ENCODE measurements at regions not wholly inside any gene's neighbourhood (a gene's known extent, or its start where the extent isn't known, plus 50 kb on each side); places are given as distances from the start of the nearest gene placed in this dataset.

DNA sequence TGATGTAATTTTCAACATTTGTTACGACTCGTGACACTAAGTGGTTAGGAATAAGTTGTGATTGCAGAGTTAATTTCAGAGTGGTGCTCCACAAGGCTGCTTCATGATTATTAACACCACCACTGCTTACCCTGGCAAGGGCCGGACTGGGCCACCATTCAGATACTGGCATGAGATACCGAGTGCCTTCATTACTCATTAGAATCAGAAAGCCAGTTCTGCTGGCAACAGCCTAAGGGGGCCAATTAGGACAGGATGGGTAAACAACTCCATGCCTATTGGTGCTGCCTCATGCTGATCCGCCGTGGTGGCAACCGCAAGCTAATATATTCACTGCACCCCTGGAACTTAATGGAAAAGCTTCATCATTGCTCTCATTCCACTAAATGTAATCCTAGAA lies 575.1 kb downstream of the EFNB2 start:
- in situ Hi-C loops (cut with MboI; ENCODE audit: low sequenced_read_pairs), result no loop called here

DNA sequence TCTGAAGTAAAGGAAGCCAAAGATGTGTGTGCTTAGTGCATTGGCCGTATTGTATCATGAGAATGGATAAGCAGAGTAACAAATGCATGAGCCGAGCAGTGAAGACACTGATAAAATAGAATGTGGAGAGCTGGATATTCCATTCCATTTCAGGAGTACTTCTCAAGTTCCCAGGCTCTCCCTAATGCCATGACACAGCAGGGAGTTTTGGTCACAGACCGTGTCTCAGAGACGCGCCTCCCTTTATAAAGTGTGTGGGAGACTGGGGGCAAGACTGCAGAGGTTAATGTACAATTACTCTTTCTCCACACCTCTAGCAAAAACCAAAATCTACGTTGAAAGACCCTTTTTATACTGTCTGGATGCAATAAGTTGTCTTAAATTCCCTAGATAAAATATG lies 575.6 kb downstream of the EFNB2 start:
- in situ Hi-C loops (cut with MboI; ENCODE audit: low sequenced_read_pairs), result no loop called here

DNA sequence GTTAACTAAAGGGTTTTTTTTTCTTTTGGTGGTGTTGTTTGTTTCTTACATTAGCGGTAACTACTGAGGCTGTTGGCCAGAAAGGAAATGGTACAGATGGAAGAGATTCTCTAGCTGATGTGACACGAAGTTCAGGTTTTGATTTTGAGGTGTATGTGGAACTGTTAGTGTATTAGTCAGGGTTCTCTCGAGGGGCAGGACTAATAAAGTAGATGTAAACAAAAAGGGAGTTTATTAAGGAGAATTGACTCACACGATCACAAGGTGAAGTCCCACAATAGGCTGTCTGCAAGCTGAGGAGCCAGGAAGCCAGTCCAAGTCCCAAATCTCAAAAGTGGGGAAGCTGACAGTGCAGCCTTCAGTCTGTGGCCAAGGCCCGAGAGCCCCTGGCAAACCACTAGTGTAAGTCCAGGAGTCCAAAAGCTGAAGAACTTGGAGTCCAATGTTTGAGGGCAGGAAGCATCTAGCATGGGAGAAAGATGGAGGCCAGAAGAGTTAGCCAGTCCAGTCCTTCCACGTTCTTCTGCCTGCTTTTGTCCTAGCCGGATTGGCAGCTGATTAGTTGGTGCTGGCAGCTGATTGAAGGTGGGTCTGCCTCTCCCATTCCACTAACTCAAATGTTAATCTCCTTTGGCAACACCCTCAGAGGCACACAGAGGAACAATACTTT lies 577.6 kb downstream of the EFNB2 start:
- in situ Hi-C loops (cut with MboI; ENCODE audit: low sequenced_read_pairs), result no loop called here

DNA sequence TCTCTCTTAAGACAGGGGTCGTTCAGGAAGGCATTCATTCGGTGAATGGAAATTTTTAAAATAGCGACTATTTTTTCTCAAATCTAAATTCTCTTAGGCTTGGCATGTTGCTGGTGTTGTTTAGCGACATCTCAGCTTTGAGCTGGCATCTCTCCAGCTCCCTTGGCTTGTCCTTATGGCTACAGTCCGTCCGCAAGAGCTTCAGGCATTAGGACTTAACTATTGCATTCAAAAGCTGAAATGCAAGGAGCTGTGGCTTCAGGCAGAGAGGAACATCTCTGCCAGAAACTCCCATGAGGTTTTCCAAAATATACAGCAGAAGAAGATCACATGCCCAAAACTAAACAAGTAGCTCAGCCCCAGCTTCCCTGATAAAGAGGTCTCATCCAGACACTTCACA lies 578.5 kb downstream of the EFNB2 start:
- in situ Hi-C loops (cut with MboI; ENCODE audit: low sequenced_read_pairs), result no loop called here

DNA sequence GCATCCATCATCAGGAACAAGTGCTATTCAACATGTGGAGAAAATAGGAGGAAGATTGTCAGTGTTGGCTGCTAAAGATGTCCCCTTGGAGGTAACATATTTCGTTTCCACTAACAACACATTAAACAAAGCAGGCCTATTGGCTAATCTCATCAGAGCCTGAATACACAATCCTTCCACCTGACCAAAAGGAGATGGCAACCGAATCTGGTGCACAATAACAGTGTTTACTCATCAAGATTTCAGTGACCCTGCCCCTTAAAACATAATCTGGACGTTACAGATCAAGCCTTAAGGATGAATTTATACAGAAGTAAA lies 582.5 kb downstream of the EFNB2 start:
- in situ Hi-C loops (cut with MboI; ENCODE audit: low sequenced_read_pairs), result no loop called here

DNA sequence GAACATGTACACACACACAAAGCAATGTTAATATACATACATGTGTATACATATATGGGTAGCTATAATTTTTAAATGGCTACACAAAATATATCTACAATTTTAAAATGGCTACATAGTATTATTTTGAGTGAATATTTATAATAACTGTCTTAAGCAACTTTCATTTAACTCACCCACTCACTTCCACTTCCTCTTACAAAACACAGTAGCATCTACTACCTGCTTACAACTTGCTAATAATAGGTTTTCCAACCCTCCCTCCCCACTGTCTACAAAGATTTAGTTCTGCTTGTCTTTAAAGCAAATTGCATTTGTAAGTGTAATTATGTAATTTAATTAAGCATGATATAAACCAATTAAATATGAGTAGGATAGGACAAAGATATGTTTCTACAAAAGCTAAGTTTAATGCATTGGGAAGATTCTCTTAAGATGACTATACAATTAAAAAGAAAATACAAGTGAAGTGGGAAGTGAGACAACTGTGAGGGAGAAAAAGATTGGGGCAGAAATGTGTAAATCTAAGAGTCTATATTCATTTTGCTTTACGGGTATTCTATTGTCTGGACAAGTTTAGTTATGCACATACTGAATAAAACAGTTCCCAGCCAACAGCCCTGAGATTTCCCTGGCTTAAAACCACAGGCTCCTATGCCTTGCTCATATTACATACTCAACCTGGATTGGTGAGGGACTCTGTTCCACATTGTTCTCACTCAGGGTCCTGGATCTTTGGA lies 583.1 kb downstream of the EFNB2 start:
- in situ Hi-C loops (cut with MboI; ENCODE audit: low sequenced_read_pairs), result no loop called here

DNA sequence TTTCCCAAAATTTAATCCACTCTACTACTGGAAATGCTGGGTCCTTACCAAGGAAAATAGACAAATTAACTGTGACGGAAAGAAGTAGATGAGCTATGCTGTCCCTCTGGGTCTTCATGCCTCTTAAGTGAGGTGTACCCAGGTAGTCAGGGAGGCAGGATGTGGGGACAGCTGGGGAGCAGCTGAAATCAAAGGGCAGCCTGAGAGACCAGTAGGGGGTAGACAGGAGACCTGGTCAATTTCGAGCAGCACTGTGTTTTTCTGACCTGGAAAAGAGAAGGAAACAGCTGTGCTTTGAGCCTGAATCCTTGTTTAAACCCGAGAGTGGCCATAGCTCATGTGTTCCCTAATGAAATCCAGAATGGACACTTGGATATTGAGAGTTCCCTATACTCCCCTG lies 587.3 kb downstream of the EFNB2 start:
- in situ Hi-C loops (cut with MboI; ENCODE audit: low sequenced_read_pairs), result no loop called here

DNA sequence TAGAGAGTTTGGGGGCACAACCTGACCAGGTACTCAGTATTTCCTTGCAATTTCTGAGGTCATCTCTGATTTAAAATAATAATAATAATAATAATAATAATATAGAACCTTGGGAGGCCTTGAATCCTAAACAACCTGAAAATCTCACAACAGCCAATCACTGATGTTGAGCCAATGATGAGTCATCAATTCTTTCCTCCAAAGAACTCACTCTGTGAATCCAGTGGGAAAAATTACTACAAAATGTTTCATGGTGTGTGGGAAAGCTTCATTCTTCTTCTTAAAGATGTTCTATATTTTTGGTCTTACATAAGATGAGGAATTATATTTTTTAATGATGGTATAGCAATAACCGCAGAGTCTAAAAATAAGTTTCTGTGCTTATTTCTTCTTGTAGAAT lies 594.6 kb downstream of the EFNB2 start:
- in situ Hi-C loops (cut with MboI; ENCODE audit: low sequenced_read_pairs), result no loop called here

DNA sequence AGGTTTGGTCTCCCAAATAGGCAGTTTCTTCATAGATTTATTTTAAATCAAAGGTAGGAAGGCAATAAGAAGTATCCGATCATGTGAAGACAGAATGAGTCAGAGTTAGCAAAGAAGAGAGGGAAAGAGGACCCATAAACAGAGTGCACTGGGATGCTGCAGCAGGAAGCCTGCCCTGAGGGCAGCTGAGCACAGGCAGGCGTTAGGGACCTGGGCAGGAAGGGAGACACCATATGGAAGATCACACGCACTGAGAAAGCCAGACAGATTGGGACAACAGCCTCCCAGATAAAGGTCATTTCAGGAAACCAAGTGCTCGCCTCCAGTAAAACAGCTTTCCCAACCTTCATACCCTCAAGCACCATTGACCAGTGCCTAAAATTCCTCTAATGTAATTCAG lies 598.0 kb downstream of the EFNB2 start:
- in situ Hi-C loops (cut with MboI; ENCODE audit: low sequenced_read_pairs), result no loop called here

DNA sequence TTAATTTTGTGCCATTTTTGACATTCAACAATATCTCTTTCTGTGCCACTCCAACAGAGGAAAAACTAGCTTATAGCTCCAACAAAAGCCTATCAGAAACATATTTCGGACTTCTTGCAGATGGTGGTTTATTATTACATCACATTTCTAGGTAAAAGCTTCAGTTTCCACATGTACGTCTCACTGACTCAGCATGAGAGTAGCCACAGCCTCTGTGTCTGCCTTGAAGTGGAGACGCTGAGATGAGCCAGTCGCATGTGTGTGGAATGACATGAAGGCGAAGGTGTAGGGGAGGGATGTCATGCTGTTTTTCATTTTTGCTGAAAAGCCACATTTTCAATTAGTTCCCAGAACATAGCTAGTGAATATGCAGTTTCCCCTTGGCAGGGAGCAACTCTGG lies 598.6 kb downstream of the EFNB2 start:
- in situ Hi-C loops (cut with MboI; ENCODE audit: low sequenced_read_pairs), result no loop called here

DNA sequence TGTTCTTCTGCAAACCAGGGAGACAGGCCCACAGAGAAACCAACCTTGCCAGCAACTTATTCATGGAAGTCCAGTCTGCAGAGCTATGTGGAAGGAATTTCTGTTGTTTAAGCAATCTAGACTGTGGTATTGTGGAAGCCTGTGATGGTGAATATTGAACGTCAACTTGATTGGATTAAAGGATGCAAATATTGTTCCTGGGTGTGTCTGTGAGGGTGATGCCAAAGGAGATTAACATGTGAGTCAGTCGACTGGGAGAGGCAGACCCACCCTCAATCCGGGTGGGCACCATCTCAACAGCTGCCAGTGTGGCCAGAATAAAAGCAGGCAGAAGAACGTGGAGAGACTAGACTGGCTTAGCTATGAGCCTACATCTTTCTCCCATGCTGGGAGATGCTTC lies 606.0 kb downstream of the EFNB2 start:
- in situ Hi-C loops (cut with MboI; ENCODE audit: low sequenced_read_pairs), result no loop called here

DNA sequence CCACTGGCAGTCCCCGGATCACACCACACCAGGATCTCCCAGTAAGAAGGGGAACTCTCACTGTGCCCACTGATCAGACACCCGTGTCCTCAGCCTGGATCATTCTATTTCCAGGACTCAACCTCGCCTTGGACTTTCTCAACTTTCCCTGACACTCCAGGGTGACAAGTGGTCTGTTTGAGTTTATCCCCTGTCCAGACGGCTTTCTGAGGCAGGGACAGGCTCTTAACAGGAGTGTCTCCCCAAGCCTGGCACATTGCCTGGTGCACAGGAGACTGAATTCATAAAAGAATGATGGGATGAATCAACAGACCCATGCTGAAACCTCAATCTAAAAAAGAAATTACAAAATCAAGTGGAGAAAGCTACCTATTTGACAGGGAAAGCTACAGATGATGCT lies 606.6 kb downstream of the EFNB2 start:
- in situ Hi-C loops (cut with MboI; ENCODE audit: low sequenced_read_pairs), result no loop called here

DNA sequence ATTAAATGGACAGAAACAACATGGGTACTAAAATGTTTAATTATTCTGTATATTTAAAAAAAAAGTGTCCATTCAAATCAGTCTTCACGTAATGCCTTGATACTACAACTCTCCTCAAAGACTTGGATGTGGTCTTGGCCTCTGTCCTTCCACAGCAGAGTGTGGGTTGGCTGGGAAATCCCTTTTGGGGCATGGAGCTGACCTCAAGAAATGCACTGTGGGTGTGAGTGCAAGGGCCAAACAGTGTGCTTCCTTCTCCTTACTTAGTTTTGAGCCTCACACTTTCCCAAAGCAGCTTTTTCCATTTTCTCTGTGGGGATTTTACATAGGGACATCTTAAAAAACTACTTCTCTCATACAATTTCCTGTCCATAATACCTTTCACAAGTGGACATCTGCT lies 607.4 kb downstream of the EFNB2 start:
- in situ Hi-C loops (cut with MboI; ENCODE audit: low sequenced_read_pairs), result no loop called here

DNA sequence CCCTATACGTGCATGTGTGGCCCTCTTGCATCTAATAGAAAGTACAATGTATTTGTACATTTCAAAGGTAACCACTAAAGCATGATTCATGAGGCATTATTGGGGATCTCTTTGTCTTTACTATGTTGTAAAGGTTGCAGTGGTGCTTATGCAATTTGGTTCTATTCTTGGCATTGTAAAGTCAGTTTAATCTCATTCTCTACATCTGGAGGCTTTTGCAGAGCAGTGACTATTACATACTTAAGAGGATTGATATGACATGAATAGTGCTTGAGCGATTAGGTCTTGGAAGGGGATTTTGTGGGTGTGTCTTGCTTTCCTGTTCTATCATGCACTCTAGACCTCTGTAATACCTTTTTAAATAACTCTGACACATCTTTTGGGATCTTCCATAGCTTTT lies 610.0 kb downstream of the EFNB2 start:
- in situ Hi-C loops (cut with MboI; ENCODE audit: low sequenced_read_pairs), result no loop called here

DNA sequence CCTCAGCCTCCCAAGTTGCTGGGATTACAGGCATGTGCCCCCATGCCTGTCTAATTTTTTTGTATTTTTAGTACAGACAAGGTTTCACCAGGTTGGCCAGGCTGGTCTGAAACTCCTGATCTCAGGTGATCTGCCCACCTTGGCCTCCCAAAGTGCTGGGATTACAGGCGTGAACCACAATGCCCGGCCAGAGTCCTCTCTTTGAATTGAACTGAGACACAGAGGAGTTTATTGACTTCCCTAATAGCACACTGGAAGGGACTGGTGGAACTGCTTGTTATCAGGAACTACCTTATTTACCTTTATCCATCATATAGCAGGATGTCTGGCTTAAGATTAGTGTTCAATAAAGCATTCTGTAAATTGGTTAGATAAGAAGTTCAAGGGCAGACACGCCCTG lies 613.8 kb downstream of the EFNB2 start:
- in situ Hi-C loops (cut with MboI; ENCODE audit: low sequenced_read_pairs), result no loop called here

DNA sequence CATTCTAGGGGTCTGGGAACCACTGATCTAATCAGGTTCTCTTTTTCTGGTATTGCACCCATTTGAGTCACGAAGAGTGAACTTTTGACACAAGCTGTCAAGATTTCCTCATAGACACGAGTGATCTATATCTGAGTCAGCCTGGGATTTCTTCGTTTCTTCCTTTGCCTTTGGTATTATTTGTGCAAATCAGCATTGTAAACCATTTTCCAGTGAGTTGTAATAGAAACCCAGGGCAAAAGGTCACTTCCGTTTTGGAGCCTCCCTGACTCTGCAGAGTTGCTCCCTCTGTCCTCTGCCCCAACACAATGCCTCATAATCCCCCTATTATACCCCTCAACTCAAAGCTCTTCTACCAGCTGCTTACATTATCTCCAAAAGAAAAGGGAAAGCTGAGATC lies 615.1 kb downstream of the EFNB2 start:
- in situ Hi-C loops (cut with MboI; ENCODE audit: low sequenced_read_pairs), result no loop called here

DNA sequence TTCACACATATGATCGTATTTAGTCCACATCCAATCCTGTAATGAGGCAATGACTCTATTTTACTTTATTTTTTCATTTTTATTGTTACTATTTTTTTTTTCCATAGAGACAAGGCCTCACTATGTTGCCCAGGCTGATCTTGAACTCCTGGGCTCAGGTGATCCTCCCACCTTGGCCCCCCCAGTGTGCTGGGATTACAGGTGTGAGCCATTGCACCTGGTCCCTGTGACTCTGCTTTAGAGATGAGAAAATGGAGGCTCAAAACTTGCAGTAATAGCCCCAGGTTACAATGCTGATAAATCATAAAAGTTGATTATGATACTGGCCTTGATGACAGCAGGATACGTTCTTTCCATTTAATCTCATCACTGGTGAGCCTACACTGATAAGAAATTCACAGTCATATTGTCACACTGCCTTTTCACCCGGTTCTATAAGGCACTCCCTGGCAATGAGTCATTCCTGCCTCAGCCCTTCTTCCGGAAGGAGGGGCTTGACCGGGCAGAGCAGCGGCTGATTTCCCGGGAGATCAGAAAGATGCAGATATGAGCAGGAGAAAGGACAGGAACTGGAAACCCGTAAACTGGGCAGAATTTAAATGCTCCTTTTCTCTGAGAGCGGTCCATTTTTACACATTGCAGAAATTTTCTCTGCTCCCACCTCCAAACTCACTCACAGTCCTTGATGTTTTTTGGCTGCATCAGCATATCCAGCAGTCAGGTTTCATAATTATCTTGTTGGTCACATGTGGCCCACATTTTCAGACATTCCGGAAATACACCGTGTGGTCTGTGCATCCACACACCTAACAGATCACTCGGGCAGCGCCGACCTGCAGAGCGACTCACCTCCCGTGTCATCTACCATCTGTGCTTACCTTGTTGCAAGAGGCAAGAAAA lies 616.4 kb downstream of the EFNB2 start:
- in situ Hi-C loops (cut with MboI; ENCODE audit: low sequenced_read_pairs), result no loop called here

DNA sequence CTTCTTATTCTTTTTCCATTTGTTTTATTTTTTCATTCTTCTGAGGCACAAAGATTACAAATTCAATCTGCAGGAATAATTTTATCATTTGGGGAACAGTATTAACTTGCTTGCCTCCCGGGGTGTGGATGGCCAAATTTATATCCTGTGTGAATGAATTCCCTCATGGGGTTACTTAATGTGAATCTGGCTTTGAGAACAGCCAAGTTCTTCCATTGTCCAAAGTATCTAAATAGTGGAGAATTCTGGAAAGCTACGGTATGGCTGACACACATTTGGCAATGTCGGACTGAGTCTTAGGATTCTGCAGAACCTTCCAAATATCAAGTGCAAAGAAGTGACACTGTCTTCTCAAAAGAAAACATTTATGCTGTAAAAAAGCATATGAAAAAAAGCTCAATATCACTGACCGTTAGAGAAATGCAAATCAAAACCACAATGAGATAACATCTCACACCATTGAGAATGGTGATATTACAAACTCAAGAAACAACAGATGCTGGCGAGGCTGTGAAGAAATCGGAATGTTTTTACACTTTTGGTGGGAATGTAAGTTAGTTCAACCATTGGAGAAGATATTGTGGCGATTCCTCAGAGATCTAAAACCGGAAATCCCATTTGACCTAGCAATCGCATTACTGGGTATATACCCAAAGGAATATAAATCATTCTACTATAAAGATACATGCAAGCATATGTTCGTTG lies 620.2 kb downstream of the EFNB2 start:
- in situ Hi-C loops (cut with MboI; ENCODE audit: low sequenced_read_pairs), result no loop called here

DNA sequence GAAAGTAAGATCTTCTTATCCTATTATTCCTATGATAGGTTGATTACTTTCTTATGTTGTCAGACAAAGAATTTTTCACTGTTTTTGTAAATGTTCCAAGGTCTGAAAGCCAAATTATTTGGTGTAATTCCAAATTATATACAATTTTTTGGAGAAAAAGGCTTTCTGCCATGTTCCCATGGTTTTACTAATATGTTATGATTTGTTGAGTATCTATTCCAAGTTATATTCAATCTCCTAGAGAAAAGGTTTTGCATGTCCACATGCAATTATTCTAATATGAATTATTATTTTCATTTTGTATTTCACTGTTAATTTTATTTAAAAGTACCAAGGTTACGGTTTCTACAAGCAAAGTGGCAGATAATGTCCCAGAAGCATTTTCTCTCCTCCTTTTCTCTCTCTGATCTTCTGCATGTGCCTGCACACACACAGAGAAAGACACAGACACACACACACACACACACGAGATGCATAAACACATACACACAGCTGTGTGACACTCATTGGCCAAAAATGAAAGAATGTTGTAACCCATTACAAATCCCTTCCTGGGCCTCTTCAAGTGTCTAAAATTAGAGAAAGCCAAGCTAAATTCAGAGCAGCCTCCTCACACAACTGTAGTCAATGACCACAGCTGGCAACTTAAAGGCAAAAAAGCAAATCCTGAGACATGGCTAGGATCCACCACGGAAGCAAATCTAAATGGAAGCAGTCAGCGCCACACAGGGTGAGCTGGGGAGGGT lies 621.0 kb downstream of the EFNB2 start:
- in situ Hi-C loops (cut with MboI; ENCODE audit: low sequenced_read_pairs), result no loop called here

DNA sequence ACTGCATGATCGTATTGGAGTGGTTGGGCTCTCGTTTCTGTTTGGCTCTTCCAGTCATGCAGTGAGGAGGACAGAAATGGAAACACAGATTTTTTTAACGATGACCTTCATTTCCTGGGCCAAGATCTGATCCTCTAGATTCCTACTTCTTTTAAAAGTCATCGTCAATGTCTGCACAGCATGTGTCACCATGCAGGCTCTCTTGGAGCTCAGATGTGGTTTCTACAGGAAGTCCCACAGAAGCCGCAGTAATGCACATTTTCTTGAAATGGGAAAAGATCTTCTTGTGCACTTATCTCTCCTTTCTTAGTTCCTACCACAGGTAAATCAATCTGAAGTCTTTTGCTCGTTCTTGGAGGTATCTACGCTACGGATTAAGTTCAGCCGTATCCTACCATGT lies 626.9 kb downstream of the EFNB2 start:
- in situ Hi-C loops (cut with MboI; ENCODE audit: low sequenced_read_pairs), result no loop called here

Data from HL-60/S4 (cell line).